Ishikawa (cell line): ENCODE measurements at regions not wholly inside any gene's neighbourhood (a gene's known extent, or its start where the extent isn't known, plus 50 kb on each side); places are given as distances from the start of the nearest gene placed in this dataset.

Source experiments
- CREB1 ChIP-seq: IDR thresholded peaks from 2 replicates; pipeline ENCODE4 v1.6.1; 2012; ENCODE audit warnings: low read depth
- EGR1 ChIP-seq: IDR thresholded peaks from 2 replicates; pipeline ENCODE4 v1.6.1; 2012
- EP300 ChIP-seq: IDR thresholded peaks from 2 replicates; pipeline ENCODE4 v1.6.1; 2012; ENCODE audit warnings: borderline replicate concordance
- MAX ChIP-seq: IDR thresholded peaks from 2 replicates; pipeline ENCODE4 v1.6.1; 2012
- NFIC ChIP-seq: IDR thresholded peaks from 2 replicates; pipeline ENCODE4 v1.6.1; 2012
- RAD21 ChIP-seq: IDR thresholded peaks from 2 replicates; pipeline ENCODE4 v1.6.1; 2012; ENCODE audit warnings: low read depth
- TAF1 ChIP-seq: IDR thresholded peaks from 2 replicates; pipeline ENCODE4 v1.6.1; 2012; ENCODE audit warnings: low read depth, mild to moderate bottlenecking
- TCF12 ChIP-seq: IDR thresholded peaks from 2 replicates; pipeline ENCODE4 v1.6.1; 2012; ENCODE audit warnings: low read depth
- TEAD4 ChIP-seq: IDR thresholded peaks from 2 replicates; pipeline ENCODE4 v1.6.1; 2012
- YY1 ChIP-seq: IDR thresholded peaks from 2 replicates; pipeline ENCODE4 v1.6.1; 2012; ENCODE audit warnings: low read depth
- ZBTB7A ChIP-seq: IDR thresholded peaks from 2 replicates; pipeline ENCODE4 v1.6.1; 2012; ENCODE audit warnings: low read depth
- TF ChIP-seq, protein P1 (sequence below): IDR thresholded peaks from 2 replicates; pipeline ENCODE4 v1.6.1; 2012; ENCODE audit warnings: low read depth, mild to moderate bottlenecking

DNA sequence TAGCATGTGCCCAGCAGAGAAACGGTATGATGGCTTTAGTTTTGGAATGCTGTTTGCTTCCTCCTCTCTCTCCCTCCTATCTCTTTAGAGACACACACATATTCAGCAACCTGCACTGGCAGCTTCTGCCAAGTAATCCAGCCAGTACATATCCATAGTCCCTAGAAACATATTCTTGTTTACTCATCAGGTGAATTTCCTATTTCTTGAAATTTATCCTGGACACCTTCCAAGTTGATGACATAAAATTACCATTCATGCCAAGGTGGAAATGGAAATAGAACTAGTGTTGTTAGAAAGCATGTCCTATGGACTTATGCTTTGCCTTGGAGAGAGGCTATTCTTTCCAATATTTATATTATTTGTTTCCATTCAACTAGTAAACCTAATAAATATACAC lies 50.9 kb upstream of the RGPD4 start:
- no peak for TF ChIP-seq MAX
- no peak for TF ChIP-seq YY1
- no peak for TF ChIP-seq ZBTB7A
- no peak for TF ChIP-seq TEAD4
- TF ChIP-seq NFIC = no peak
- TF ChIP-seq EP300 = no peak
- TF ChIP-seq, protein P1, sequence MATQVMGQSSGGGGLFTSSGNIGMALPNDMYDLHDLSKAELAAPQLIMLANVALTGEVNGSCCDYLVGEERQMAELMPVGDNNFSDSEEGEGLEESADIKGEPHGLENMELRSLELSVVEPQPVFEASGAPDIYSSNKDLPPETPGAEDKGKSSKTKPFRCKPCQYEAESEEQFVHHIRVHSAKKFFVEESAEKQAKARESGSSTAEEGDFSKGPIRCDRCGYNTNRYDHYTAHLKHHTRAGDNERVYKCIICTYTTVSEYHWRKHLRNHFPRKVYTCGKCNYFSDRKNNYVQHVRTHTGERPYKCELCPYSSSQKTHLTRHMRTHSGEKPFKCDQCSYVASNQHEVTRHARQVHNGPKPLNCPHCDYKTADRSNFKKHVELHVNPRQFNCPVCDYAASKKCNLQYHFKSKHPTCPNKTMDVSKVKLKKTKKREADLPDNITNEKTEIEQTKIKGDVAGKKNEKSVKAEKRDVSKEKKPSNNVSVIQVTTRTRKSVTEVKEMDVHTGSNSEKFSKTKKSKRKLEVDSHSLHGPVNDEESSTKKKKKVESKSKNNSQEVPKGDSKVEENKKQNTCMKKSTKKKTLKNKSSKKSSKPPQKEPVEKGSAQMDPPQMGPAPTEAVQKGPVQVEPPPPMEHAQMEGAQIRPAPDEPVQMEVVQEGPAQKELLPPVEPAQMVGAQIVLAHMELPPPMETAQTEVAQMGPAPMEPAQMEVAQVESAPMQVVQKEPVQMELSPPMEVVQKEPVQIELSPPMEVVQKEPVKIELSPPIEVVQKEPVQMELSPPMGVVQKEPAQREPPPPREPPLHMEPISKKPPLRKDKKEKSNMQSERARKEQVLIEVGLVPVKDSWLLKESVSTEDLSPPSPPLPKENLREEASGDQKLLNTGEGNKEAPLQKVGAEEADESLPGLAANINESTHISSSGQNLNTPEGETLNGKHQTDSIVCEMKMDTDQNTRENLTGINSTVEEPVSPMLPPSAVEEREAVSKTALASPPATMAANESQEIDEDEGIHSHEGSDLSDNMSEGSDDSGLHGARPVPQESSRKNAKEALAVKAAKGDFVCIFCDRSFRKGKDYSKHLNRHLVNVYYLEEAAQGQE = no peak
- no peak for TF ChIP-seq TAF1
- no peak for TF ChIP-seq RAD21
- no peak for TF ChIP-seq EGR1
- no peak for TF ChIP-seq TCF12
- TF ChIP-seq CREB1 = no peak
